Skin epidermis (tissue), 12 donors: ENCODE measurements at regions not wholly inside any gene's neighbourhood (a gene's known extent, or its start where the extent isn't known, plus 50 kb on each side); places are given as distances from the start of the nearest gene placed in this dataset.
A peak's percentile ranks its signal among the peaks of the same experiment; 100 is the strongest.

Experiments used
- H3K27ac ChIP-seq, 21 experiments: fragments of 200-600 bp; sonication (generic) in 11 of 21; one replicate each; pipeline ENCODE4 v1.5.0; 2020; ENCODE audit warnings: mild to moderate bottlenecking in 3 of 21, inconsistent platforms in 2 of 21, moderate library complexity in 2 of 21
- H3K4me3 ChIP-seq, 7 experiments: fragments of 200-600 bp; sonication (generic) in 2 of 7; one replicate each; pipeline ENCODE4 v1.5.0; 2020; ENCODE audit warnings: inconsistent platforms in 2 of 7, mild to moderate bottlenecking in 2 of 7, moderate library complexity in 1 of 7

DNA sequence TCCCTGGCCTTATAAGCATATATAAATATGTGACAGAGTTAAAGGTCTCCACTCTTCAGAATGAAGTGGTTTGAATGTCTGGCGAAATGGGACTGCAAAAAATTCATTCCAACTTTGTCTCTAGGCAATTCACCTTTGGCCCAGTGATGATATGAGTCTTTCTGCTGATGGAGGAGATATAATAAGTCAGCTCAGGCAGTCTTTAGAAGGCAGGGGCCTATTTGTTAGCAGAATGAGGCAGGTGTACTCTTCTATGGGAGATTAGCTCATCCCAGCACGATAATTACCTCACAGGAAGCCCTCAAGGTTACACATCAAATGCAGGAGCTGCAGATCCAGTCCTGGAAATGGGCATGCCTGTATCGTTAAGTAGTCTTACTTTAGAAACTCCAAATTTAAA, 300.5 kb downstream of the NR2F1-AS1 start:
- Histone ChIP-seq H3K4me3 (no peak overlapping the region), H3K27ac (no peak overlapping the region)

DNA sequence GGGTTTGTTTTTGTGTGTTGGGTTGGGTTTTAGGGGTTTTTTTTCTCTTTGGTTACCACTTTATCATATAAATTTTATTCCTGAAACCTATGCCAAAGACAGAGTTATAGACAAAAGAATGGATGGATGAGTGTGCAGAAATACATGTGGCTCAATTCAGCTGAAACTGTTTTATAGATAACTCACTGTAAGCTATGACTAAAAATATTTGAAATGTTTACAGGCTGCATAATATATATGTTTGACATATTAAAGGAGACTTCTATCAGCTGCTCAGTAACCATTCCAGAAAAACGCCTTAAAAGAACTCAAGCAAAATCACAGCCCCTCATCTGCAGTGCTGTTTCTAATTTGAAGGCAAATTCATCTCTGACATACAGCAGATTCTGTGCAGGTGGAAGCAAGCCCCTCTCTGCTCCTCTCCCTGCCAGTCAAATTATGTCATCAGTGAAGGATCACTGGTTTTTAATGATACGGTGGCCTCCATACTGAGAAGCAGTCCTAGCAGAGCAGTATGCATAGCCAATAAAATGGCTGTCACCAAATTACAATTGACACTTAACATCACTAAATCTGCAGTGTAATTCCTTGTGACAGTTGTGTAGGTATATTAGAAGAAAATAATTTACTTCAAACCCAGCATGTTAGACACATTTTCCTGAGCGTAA, 301.6 kb downstream of the NR2F1-AS1 start:
- no peak overlapping the region for H3K27ac ChIP-seq
- no peak overlapping the region for H3K4me3 ChIP-seq

DNA sequence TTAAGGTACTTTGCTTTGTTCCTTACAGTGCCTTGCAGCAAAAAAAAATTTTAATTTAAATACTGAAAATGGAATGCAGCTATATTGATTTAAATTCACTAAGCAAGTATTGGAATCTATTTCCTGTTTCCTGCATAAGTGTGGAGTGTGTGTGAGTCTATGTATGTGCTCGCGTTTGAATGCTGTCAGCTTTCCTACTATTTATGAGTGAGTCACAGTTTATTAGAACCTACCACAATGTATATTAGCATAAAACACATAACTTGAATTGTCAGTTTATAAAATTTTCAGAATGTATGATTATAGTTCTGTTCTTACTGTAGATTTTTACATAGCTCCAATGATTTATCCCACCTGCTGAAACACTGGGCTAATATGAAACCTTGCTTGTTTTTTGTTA, 302.1 kb downstream of the NR2F1-AS1 start:
- no peak overlapping the region for H3K27ac ChIP-seq

DNA sequence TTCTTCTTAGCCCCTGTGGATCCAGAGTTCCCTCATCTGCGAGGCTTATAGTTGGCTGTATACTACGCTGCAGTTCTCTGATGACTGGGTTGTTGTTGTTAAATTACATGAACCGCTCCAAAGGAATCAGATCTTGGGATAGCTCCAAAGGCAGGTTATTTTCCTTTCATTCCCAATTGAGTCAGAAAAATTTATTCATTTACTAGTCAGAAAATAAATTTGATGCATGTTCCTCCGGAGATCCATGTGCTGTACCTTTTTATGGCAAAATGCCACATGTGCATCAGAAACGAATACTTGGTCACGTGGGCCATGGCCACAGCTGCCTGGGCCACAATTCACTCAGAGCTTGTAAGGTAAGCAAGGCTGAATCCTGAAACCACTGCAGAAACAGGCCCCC, 304.0 kb downstream of the NR2F1-AS1 start:
- Histone ChIP-seq H3K27ac (no peak overlapping the region), H3K4me3 (no peak overlapping the region)

More for the DNA sequence above, 302.1 kb downstream of the NR2F1-AS1 start:
- H3K4me3 ChIP-seq, result no peak overlapping the region

DNA sequence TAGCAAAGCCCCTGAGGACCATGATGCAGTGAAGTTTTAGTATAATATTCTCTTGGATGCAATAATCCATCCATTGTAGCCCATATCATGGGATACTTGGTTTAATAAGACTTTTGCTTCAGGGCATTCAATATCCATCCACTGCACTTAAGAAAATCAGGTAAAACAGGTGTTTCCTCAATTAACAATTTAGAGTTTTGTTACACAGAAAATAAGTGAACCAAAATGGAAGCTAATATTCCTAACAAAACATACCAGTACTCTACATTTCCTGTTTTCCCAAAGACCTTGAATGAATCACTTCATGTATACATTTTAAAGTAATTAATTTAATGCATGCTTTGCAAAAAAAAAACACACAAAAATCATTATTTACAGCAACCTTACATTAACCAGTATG, 305.6 kb downstream of the NR2F1-AS1 start:
- Histone ChIP-seq H3K27ac (no peak overlapping the region), H3K4me3 (no peak overlapping the region)

DNA sequence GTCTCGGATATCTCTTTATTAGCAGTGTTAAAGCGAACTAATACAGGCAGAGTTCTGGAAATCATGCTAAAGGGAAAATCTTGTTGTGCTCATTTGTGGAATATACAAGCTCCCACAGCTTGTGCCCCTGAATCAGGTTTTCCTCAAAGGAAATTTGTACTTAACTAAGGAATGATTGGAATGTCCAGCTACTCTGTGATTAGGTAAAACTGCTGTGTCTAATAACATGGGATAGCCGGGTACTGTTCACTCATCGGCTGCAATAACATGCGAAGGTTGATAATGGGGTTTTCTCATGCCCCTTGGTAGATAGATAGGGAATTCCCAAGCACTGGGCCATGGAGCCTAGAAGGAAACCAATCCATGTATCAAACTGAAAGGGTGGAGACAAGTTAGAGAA, 306.7 kb downstream of the NR2F1-AS1 start:
- no peak overlapping the region for H3K4me3 ChIP-seq
- H3K27ac ChIP-seq, result no peak overlapping the region

DNA sequence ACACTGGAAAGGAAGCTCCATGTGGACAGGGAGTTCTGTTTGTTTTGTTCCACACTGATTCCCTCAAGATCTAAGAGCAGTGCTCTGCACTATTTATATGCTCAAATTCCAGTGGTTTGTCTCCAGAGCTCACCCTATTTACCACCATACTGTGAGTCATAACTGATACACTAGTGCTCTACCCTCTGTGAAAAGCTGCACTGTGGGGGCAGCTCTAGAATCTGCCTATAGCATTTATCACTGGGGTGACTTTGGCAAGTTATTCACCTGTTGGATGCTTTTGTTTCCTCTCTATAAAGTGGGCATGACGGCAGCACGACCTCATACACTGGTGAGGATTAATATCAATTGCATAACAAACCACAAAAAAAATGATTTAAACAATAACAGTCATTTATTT, 307.8 kb downstream of the NR2F1-AS1 start:
- Histone ChIP-seq H3K27ac (no peak overlapping the region), H3K4me3 (no peak overlapping the region)

DNA sequence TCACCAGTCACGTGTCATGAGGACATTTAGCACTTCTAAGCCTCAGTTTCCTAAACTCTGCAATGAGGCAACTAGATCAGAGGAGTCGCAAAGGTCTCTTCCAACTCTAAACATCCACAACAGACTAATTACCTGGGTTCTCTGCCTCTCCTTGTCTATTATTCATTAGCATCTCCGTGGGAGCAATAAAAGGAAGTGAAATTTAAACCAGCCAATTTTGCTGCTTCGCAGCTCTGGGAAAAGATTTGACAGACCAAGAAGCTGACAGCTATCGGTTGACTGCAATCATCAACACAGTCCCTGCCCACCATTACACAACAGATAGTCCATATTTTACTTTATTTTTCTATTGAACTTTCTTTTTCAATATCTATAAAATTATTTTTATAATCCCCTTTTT, 308.9 kb downstream of the NR2F1-AS1 start:
- Histone ChIP-seq H3K27ac (no peak overlapping the region), H3K4me3 (no peak overlapping the region)

DNA sequence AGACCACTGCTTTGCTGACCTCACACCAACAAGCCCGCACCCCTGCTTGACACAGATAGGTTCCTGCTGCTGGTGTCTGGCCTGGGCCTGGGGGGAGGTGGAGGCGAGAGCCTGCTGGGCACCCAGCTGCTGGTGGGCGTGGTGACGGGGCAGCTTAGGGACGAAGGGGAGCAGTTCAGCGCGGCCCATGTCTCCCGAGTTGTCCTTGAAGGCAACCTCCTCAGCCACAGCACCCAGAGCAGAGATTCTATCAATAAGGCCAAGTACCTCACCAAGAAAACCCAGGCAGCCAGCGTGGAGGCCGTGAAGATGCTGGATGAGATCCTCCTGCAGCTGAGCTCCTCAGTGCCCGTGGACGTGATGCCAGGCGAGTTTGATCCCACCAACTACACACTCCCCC, 313.3 kb downstream of the NR2F1-AS1 start:
- Histone ChIP-seq H3K27ac (no peak overlapping the region), H3K4me3 (no peak overlapping the region)

DNA sequence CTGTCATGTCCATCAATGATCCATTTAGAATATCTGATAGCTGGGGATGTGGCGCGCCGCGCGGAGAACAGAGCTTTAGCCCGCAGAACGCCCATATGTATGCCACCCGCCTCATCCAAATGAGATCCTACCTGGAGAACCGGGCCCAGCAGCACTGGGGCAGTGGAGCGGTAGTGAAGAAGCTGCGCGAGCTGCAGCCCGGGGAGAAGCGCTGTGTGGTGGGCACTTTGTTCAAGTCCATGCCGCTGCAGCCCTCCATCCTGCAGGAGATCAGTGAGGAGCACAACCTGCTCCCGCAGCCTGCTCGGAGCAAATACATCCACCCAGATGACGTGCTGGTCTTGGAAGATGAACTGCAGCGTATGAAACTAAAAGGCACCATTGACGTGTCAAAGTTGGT, 313.7 kb downstream of the NR2F1-AS1 start:
- H3K4me3 ChIP-seq, result no peak overlapping the region

DNA sequence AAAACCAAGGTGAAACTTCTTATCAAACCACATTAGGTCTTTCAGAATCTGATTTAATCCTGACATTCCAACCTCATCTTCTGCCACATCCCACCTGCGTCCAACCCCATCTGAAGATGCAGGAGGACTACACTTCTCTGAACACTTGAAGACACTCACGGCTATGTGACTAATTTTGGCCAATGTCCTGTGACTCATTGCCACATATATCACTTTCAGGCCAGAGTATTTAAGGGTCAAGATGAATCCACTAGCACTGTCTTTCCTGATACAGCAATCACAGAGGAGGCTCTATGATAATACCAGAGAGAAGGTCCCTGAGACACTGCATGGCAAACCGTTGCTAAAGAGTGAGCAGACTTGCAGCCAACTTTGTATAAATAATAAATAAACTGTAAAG, 323.4 kb downstream of the NR2F1-AS1 start:
- no peak overlapping the region for H3K27ac ChIP-seq
- H3K4me3 ChIP-seq, result no peak overlapping the region

More for the DNA sequence above, 313.7 kb downstream of the NR2F1-AS1 start:
- no peak overlapping the region for H3K27ac ChIP-seq

DNA sequence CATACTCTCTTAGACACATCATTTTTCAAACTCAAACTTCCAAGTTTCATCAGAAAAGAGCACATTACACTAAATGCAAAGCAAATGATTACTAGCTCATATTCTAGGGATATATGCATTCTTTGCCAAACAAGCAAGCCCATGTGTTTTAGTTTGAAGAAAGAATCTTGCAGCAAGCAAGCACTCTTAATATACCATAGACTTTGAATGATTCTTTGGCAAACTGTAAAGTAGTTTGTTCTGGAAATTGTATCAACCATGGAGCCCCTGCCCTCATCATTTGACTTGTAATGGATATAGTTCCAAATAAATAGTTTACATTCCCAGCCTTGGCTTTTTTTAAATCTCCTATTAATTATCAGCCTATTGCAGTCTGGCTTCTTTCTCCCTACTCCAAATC, 325.2 kb downstream of the NR2F1-AS1 start:
- no peak overlapping the region for H3K4me3 ChIP-seq
- H3K27ac ChIP-seq, result no peak overlapping the region

DNA sequence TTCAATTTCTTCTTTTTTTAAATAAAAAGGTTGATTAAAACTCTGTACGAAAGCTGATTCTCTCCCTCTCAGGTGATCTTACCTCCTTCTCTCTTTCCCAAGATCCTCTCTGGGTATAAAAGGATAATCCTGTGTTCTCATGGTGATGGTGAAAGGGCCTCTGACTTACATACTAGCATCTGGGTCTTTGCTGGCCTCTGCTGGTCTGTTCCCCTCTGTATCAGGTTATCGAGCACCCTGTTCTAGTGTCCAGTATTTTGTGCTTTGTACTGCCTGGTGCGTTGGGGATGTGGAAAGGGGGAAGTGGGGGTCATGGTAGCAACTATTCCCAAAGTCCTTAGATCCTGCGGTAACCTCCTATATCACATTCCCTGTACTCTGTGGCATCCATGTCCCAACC, 328.9 kb downstream of the NR2F1-AS1 start:
- Histone ChIP-seq H3K27ac (no peak overlapping the region), H3K4me3 (no peak overlapping the region)

DNA sequence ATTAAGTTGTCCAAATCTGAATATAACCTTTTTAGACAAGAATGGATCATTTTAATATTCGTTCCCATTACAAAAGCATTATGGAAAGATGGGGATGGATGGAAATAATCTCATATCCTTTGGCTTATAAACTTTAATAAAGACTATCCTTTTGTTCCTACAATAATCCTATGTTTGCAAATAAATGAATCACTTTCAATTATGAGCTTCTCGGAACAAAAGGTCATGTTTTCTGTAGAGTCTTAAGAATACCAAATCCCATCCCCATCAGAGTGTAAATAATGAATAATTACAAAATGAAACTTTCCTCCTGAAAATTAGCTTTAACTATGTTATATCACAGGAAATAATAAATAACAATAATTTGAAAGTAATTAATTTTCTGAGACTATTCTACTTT, 329.7 kb downstream of the NR2F1-AS1 start:
- H3K4me3 ChIP-seq, result no peak overlapping the region
- no peak overlapping the region for H3K27ac ChIP-seq

DNA sequence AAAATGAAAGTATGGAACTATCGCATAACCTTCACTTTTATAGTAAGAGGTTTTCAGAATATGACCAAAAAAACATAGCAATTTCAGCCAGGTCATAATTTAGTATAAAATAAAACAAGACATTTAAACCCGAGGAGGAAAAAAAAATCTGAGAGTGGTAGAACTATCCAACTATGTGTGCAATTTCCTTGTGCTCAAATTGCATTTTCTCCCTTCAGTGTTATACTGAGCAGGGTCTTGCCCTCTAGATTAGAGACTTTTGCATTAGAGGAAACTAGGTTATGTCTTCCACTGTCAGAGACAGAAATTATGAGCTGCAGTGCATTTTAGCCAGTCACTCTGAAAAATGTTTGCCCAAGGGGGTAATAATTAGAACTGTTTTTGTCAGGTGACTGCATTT, 330.6 kb downstream of the NR2F1-AS1 start:
- H3K4me3 ChIP-seq, result no peak overlapping the region
- no peak overlapping the region for H3K27ac ChIP-seq

DNA sequence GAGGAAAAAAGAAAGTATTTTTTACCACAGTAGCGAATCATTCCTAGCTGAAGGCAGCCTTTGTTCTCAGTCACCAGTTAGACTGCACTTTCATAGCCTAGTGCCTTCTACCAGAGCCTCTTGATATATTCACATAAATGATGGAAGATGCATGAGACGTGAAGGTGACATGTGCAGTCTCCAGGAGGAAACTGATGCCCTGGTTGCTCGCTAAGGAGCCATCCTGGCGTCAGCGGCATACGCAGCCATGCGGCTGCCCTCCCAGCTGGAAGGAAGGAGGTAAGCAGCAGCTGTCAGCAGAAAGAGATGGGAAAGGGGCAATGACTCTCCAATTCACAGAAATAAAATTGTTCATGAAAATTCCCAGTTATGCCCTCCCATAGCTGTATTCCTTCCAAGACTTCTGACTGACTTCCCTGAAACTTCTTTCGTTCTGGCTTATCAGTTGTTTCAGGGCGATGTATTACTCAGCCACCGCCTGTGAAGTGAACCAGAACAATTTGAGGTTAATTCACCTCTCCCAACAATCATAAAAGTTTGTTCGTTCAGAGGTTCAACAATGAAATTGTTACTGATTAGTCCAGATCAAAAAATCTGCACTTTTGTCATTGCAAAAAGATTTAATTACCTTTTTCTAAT, 331.2 kb downstream of the NR2F1-AS1 start:
- Histone ChIP-seq H3K27ac (no peak overlapping the region), H3K4me3 (no peak overlapping the region)

DNA sequence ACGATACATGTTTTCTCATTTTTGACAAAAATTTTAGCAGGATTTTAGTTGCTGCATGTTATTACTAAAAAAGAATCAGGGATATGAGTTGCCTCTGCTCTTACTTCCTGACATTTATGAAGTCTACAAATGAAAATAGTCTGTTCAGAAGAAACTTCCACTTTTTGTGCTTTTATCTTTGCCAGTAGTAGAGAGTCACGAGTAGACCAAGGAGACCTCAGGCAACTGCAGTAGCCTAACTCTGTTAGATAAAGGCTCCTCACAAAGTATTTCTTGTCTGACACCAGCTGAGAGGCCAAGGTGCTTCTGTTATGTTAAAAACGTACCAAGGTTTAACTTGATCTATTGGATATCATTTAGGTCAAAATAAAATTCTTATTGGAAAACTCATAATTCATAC, 333.9 kb downstream of the NR2F1-AS1 start:
- Histone ChIP-seq H3K27ac (peak overlapping the region in 1 of 21 experiments; percentile 12), H3K4me3 (no peak overlapping the region)

DNA sequence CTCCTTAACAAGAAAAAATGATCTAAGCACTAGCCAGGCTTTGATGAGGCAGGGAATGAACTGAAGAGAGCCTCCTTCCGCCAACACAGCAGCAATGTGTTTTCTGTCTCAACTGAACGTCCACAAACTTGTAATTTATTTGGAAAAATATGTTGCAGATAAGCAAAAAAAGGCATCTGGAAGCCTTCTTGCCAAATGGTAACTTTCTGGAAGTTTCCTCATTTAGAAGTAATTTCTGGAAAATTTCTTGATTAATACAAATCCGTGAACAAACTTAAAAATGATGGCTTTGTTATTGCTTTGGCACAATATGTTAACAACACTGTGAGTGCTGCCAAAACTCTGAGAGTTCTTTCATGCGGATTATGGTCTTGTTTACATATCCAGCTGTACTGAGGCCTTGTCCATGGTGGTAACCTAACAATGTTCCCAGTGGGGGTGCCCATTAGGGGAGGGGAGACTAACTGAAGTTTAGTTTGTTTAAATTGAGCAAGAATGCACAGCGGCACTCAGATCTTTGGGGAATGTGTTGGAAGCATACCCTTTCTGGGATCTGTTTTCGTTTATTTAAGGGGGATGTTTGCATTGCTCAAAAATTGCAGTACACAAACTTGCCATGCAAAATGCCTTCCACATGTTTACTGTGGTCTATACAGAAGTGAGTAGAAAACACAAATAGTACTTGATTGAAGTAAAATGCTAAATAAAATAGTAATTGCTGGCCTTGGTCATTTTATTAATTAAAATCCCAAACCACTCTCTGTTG, 334.7 kb downstream of the NR2F1-AS1 start:
- Histone ChIP-seq H3K4me3 (no peak overlapping the region), H3K27ac (peak overlapping the region in 4 of 21 experiments; percentile 12 to 55 (median 26))

DNA sequence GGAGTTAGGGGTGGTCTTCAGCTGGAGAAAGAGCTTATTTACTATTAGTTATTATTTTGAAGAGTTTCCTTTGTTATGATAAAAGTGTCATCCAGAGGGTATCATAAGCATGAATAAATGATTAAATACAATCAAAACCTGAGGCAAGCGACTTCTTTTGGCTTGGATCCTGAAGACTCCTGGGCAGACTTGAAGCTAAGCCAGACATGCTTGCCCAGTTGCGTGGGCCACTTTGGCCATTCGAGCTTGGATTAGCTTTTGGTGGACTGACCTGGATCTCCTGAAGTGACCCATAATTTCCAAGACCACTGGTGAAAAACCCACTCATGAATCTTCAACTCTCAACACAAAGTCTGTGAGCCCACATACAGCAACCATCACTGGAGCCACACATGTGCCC, 335.8 kb downstream of the NR2F1-AS1 start:
- no peak overlapping the region for H3K4me3 ChIP-seq
- peak overlapping the region in 4 of 21 experiments; percentile 0 to 55 (median 26) for H3K27ac ChIP-seq

DNA sequence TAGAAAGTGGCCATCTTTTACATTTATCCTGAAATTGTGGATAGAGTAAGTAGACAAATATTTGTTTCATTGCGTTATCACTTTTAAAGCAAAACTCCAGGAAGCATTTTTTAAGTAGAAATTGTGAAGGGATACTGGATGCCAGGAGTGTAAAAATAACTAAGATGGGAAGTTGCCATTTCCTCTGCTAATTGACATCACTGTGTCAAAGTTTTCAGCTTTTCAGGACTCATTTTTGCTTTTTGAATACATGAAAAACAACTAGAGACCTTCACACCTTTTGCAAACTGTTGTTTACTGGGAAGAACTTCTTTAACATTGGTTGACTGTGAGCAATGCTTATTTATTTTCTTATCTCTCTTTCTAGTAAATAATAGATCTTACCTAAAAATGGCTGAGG, 337.5 kb downstream of the NR2F1-AS1 start:
- Histone ChIP-seq H3K27ac (no peak overlapping the region), H3K4me3 (no peak overlapping the region)

DNA sequence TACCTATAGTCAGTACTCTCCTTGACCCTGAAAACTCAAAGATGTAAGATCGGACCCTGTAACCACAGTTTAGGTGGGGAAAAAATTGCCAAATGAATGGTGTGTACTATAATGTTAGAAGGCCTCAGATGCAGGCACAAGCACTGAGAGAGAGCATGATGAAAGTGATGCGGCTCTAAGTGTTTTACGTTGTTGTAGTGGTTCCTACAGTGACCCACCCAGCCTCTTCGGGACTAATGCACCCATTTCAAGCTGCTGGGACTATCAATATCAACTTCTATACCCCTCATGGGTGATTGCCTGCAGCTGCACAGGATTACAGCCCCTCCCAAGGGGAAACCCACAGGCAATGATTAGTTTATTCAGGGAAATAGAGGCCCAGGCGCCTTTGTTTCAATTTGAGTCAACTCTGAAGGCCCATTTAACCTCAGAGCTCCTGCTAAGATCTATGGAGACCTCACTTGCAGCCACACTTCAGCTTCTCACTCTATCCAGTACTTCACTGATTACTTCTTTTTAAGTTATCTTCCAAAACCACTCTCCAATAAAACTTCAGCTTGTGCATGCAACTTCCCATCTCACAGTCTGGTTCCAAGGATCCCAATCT, 340.7 kb downstream of the NR2F1-AS1 start:
- Histone ChIP-seq H3K27ac (no peak overlapping the region), H3K4me3 (no peak overlapping the region)
